ENCODE measurements at regions not wholly inside any gene's neighbourhood (a gene's known extent, or its start where the extent isn't known, plus 50 kb on each side); places are given as distances from the start of the nearest gene placed in this dataset.
A peak's percentile ranks its signal among the peaks of the same experiment; 100 is the strongest.
"Not testable (repeated sequence)": the region's sequence is repeated elsewhere in the genome, so short reads cannot be mapped to it uniquely, and the experiment has no call there.

DNA sequence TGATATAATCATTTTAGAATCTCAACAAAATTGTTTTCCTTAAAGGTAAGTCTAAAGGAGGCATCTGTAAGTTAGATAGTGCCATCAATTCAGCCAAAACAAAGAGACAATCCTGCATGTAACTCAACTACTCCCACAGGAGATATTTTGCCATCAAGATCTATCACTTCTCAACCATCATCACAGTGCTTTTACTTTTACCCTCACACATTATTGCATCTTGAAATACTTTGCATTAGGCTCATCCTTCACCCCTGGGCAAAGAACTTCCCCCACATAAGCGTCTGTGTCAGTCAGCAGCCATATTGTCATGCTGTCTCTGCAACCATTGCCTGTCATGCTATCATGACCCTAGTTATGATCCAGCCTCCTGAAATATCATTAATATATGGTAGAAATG is 54.9 kb upstream of the NLGN1 start:
- DNase-seq: no peak

DNA sequence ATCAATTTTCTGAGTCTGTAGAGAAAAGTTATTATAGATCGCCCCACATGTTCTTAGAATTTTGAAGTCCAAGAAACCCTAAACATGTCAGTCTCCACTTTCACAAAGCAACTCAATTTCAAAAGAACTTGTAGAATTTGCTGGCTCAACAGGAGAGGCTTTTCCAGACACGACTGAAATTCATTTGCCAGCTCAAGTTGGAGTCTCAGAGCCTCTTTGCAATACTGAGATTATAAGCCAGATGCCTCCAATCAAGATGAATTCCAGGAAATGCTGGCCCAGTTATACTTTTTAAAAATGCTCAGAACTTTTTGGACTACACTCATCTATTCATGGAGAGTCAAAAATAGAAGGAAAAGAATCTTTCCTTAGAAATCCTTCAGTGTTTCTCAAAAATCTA is 56.9 kb upstream of the NLGN1 start:
- no peak for DNase-seq

DNA sequence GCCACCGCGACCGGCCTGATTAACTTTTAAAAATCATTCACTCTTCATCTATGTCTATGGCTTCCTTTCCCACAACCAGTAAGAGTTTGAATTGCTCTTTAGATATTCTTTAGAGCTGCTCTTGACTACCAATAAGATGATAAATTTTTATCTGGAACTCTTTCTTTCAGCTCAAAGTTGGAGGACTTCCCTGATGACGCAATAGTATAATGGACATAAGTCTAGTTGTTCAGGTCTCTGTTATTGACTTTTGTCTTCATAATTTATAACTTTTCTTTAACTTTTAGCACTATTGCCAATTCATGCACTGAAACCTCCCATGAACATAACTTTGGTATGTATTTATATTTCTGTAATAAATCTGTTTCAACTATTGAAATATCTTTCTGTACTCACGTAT is 61.3 kb upstream of the NLGN1 start:
- DNase-seq: no peak

DNA sequence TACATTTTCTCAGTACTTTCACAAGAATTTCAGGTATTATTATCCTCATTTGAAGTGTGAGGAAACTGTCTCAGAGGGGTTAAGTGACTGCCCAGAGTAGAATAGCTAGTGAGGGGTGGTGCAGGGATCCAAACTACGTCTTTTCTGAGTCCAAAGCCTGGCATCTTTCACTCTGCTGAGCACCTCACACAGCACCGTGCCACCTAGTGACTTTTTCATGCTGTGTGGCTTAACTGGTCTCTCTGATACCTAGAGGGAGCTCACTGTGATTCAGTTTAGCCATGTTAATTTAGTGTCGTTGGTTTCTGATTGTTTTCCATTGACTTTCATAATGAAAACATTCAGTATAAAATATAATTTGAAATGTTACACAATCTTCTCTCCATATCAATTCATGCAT is 91.4 kb upstream of the NLGN1 start:
- DNase-seq: no peak

- peak; percentile 21 for DNase-seq
These were observed 93.3 kb upstream of the NLGN1 start for GRCh38 chr3:173304182-173304800.

DNA sequence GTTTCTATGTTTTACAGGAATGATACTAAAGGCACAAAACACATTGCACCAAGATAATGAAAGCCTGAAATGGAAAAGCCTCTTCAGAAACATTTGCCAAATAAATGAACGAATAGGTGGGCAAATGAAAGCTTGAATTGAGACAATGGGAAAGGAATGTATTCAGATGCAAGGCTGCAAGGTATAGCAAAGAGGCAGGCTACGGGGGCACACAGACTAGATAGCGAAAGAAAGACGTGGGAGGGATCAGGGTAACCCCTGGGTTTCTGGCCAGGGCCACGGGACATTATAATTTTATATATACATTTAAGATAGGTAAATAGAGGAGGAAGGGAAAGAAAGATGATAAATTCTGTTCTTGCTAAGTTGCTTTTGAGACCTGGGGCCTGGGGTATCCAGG is 95.9 kb upstream of the NLGN1 start:
- DNase-seq: no peak

DNA sequence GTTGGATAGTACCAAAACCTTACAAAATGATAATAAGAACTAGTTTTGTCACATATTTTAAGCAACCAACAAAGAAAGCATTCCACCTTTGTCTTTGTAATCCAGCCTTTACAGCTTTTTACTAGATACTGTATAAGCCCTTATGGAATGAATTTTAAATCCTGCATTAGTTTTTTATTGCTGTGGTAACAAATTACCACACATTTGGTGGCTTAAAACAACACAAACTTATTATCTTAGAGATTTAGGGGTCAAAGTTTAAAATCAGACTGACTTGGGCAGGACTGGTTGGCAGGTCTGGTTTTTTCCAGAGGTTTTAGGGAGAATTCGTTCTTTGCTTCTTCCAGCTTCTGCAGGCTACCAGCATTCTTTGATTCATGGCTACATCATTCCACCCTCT is 108.5 kb upstream of the NLGN1 start:
- DNase-seq: peak; percentile 30

DNA sequence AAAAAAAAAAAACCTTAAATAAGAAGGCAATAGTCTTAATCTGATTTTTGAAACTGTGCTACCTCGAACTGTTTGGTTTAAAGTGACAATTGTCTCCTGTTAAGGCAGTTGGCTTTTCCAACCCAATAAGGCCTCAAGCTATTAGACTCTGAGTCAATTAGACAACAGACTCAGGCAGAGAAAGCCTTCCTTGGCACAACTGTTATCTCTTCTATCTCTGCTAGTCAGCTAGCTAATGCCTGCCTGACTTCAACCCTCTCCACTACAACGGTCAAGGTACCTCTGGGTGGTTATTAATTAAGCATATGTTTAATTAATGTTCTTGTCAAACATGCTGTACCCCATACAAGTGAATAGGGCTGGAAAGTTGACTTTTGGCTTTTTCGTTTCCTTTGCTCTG is 110.2 kb upstream of the NLGN1 start:
- peak; percentile 78 for DNase-seq

DNA sequence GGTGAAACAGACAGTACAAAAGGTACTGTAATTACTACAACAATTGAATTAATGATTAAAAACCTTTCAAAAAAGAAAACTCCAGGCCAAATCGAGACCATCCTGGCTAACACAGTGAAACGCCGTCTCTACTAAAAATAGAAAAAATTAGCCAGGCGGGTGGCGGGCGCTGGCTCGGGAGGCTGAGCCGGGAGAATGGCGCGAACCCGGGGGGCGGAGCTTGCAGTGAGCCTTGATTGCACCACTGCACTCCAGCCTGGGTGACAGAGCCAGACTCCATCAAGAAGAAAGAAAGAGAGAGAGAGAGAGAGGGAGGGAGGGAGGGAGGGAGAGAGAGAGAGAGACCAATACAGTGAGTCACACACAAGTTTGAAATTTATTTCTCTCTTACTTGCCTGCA is 111.0 kb upstream of the NLGN1 start:
- not testable (repeated sequence) for DNase-seq

DNA sequence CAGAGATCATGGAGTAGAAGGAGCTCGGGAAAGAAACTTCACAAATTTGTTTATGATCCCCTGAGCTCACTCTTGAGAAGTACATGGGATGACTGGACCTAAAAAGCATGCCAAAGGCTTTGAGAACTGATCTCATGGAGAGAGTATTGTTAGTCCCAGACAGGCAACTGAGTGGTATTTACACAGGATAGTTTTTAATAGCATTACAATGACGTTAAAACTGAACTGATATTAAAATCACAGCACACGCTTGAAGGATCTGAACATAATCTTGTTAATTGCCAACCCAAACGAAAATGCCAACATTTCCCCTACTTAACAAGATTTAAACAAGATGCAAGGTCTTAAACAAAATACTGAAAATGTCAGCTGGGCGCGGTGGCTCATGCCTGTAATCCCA is 113.2 kb upstream of the NLGN1 start:
- DNase-seq: no peak

DNA sequence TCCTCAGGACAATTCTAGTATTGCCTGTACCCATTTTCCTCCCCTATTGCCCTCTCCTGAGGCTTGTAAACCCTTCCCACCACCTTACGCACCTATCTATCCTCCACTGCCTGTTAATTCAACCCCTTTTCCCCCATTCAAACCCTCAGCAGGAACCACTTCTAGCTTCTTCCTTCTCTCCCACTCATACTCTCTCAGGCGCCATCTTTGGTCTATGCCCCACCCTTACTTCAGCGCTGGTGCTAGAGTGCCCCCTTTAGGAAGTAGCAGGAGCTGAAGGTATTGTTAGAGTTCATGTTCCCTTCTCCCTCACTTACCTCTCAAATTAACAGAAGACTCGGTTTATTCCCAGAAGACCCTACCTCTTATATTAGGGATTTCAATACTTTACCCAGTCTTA is 121.8 kb upstream of the NLGN1 start:
- peak; percentile 65 for DNase-seq

- DNase-seq: no peak
These were observed 123.7 kb upstream of the NLGN1 start for GRCh38 chr3:173273838-173274237.

DNA sequence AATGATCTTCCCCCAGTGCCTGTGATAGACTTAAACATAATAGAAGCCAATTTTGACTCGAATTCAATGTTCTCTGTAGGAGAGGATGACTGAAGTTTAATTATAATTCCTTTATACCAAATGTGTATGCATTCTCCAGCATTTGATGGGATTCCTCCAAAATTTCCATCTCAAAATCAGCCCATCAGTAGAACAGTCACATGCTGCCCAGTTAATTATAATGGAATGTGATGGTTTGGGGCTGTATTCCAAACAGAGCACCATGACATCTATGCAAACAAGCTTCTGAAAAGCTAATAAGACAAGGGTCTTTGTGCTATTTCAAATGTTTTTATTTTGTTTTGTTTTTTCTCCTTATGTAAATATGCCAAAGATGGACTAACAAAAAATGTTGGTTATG is 127.7 kb upstream of the SPATA16 start:
- no peak for DNase-seq

DNA sequence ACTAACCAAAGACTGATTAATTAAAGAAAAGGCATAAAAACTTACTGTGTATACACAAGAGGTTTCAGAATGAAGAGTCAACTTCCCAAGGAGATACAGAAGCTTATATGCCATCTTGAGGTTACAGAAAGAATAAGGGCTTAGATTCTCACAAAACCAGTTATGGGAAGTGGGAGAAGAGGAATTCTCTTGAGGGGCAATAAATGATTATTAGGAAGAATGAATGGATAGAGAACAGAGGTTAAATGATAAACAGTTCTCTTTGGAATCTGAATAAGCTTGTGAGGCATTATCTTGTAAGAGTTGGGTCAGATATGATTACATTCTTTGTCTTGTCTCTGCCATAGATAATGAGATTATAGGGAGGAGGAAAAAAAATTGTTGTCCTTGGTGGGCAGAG is 126.7 kb upstream of the SPATA16 start:
- no peak for DNase-seq

- no peak for DNase-seq
These were observed 125.4 kb upstream of the SPATA16 start for GRCh38 chr3:173266441-173266840.

GRCh38 chr3:173258697-173259096 is 117.7 kb upstream of the SPATA16 start:
- no peak for DNase-seq

DNA sequence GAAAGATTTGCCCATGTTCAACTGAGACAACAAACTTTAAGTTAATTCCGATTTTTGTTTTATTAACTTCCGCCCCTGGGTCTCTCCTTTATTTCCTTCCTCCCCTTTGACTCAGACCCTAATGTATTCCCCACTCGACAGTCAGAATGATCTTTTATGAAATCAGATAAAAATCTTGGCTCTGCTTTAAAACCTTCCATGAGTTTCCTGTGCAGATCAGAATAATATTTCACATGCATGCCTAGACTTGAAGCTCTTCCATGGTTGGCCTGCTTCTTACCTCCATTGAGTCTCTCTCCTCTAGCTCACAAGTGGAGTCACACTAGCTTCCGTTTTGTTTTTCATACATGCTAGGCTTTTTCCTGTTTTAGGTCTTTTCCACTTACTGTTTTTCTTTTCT is 116.8 kb upstream of the SPATA16 start:
- no peak for DNase-seq

- DNase-seq: no peak
These were observed 114.5 kb upstream of the SPATA16 start for GRCh38 chr3:173255555-173255954.

DNA sequence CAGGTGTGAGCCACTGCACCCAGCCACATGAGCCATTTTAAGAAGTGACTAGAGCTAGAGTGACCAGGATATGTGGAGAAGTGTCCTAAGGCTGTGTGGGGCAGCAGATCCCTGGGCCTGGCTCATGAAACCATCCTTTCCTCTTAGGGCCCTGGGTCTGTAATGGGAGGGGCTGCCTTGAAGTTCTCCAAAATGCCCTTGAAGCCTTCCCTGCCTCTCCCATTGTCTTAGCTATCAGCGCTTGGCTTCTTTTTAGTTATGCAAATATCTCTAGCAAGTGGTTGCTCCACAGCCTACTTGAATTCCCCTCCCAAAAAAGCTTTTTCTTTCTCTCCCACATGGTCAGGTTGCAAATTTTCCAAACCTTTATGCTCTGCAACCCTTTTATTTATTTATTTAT is 112.4 kb upstream of the SPATA16 start:
- no peak for DNase-seq

DNA sequence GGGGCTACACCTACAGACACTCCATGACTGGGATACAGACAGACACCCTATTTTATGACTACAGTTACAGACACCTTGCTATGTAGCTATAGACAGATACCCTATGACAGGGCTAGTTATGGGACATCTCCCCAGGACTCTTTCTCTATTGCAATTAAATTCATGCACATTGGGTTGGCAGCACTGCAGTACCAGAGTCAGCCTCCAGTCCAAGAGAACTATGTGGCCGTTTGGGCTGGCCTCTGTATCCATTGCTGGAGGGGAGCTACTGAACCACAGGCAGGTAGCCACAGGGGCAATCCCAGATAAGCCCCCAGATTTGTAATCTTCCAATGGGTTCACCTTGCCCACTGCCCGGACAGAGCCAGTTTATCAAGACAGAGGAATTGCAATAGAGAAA is 108.4 kb upstream of the SPATA16 start:
- no peak for DNase-seq

- no peak for DNase-seq
These were observed 100.7 kb upstream of the SPATA16 start for GRCh38 chr3:173241727-173242126.

GRCh38 chr3:173238091-173238490 is 97.1 kb upstream of the SPATA16 start:
- DNase-seq: no peak

- DNase-seq: no peak
These were observed 84.3 kb upstream of the SPATA16 start for GRCh38 chr3:173225351-173225750.

DNA sequence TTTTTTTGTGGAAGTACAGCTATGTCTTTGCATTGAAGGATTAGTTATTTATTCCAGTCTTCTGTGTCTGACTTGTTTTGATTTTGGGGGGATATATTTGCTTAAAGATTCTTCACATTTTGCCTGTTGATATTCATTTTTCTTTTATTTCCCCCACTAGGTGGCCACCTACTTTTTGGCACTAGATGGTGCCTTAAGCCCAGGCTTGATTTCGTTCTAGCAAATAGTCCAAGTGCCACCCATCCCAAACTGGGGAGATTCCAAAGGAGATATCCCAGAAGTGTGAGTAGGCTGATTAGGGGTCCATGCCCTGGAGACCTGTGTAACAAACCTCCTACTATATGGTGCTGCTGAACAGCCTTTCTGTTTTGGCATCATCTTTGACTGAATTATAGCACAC is 80.0 kb upstream of the SPATA16 start:
- DNase-seq: peak; percentile 62

DNA sequence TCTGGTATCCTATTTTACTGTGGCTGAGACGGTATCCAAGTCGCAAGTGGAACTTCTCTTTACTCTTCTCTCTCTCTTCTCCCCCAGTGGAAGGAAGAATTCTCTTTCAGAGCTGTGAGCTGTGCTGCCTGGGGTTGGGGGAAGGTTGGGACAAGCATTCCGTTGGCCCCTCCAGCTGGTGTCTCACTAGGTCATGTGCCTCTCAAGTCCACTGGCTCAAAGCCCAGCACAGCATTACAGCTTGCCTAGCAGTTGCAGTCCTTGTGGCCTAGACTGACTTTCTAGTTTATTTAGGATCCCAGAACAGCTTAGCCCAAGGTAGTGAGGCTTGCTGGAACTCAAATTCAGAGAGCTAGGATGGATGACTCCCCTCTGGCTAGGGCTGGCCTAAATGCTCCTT is 76.1 kb upstream of the SPATA16 start:
- DNase-seq: peak; percentile 53

GRCh38 chr3:173216063-173216462 is 75.0 kb upstream of the SPATA16 start:
- no peak for DNase-seq

Data from NCI-H69 (cell line).